ENCODE measurements at regions not wholly inside any gene's neighbourhood (a gene's known extent, or its start where the extent isn't known, plus 50 kb on each side); places are given as distances from the start of the nearest gene placed in this dataset.

- Histone ChIP-seq H3K4me1 (ENCODE audit: insufficient read depth, low read length) (no peaks in the 10 kb centered on the region), H3K27ac (ENCODE audit: low read depth, low read length) (no peak overlapping the region), H3K4me3 (ENCODE audit: low read length) (no peak overlapping the region), H3K27me3 (ENCODE audit: insufficient read depth, low read length) (no peaks in the 10 kb centered on the region), H3K9me3 (ENCODE audit: insufficient read depth, low read depth, low read length) (no peaks in the 10 kb centered on the region), H3K36me3 (ENCODE audit: insufficient read depth, low read length) (no peaks in the 10 kb centered on the region), H3K9ac (ENCODE audit: low read depth, low read length) (no peak overlapping the region)
- WGBS = 100% methylated on average over 1 of the region's 1 CpG
Measured at GRCh38 chr4:161329852-161330251, 833.9 kb downstream of the FSTL5 start.

GRCh38 chr4:161321706-161322105 is 842.1 kb downstream of the FSTL5 start:
- no peaks in the 10 kb centered on the region for H3K4me1 ChIP-seq (ENCODE audit: insufficient read depth, low read length)
- no peaks in the 10 kb centered on the region for H3K27me3 ChIP-seq (ENCODE audit: insufficient read depth, low read length)
- no peaks in the 10 kb centered on the region for H3K9me3 ChIP-seq (ENCODE audit: insufficient read depth, low read depth, low read length)
- H3K4me3 ChIP-seq (ENCODE audit: low read length) = no peak overlapping the region
- H3K9ac ChIP-seq (ENCODE audit: low read depth, low read length) = no peak overlapping the region
- no peaks in the 10 kb centered on the region for H3K36me3 ChIP-seq (ENCODE audit: insufficient read depth, low read length)
- WGBS = 86% methylated on average over 1 of the region's 1 CpG
- H3K27ac ChIP-seq (ENCODE audit: low read depth, low read length) = no peak overlapping the region

- no peaks in the 10 kb centered on the region for H3K36me3 ChIP-seq (ENCODE audit: insufficient read depth, low read length)
- H3K27me3 ChIP-seq (ENCODE audit: insufficient read depth, low read length) = no peaks in the 10 kb centered on the region
- H3K27ac ChIP-seq (ENCODE audit: low read depth, low read length) = no peak overlapping the region
- no peaks in the 10 kb centered on the region for H3K9me3 ChIP-seq (ENCODE audit: insufficient read depth, low read depth, low read length)
- H3K4me3 ChIP-seq (ENCODE audit: low read length) = no peak overlapping the region
- no peaks in the 10 kb centered on the region for H3K4me1 ChIP-seq (ENCODE audit: insufficient read depth, low read length)
- WGBS = 64% methylated on average over 4 of the region's 4 CpGs
- no peak overlapping the region for H3K9ac ChIP-seq (ENCODE audit: low read depth, low read length)
Measured at GRCh38 chr4:161320377-161320776, 843.4 kb downstream of the FSTL5 start.

GRCh38 chr4:161317000-161317399 is 846.8 kb downstream of the FSTL5 start:
- Histone ChIP-seq H3K36me3 (ENCODE audit: insufficient read depth, low read length) (no peaks in the 10 kb centered on the region), H3K27ac (ENCODE audit: low read depth, low read length) (no peak overlapping the region)
- 97% methylated on average over 4 of the region's 4 CpGs for WGBS

GRCh38 chr4:161314371-161314770 is 849.4 kb downstream of the FSTL5 start:
- no peak overlapping the region for H3K4me3 ChIP-seq (ENCODE audit: low read length)
- no peaks in the 10 kb centered on the region for H3K4me1 ChIP-seq (ENCODE audit: insufficient read depth, low read length)
- H3K27me3 ChIP-seq (ENCODE audit: insufficient read depth, low read length) = no peaks in the 10 kb centered on the region
- no peaks in the 10 kb centered on the region for H3K9me3 ChIP-seq (ENCODE audit: insufficient read depth, low read depth, low read length)
- H3K27ac ChIP-seq (ENCODE audit: low read depth, low read length) = no peak overlapping the region
- 97% methylated on average over 3 of the region's 3 CpGs for WGBS
- H3K36me3 ChIP-seq (ENCODE audit: insufficient read depth, low read length) = no peaks in the 10 kb centered on the region
- H3K9ac ChIP-seq (ENCODE audit: low read depth, low read length) = no peak overlapping the region

More at GRCh38 chr4:161317000-161317399, 846.8 kb downstream of the FSTL5 start:
- H3K4me3 ChIP-seq (ENCODE audit: low read length) = no peak overlapping the region
- no peaks in the 10 kb centered on the region for H3K9me3 ChIP-seq (ENCODE audit: insufficient read depth, low read depth, low read length)
- H3K4me1 ChIP-seq (ENCODE audit: insufficient read depth, low read length) = no peaks in the 10 kb centered on the region
- H3K27me3 ChIP-seq (ENCODE audit: insufficient read depth, low read length) = no peaks in the 10 kb centered on the region
- H3K9ac ChIP-seq (ENCODE audit: low read depth, low read length) = no peak overlapping the region

- 92% methylated on average over 1 of the region's 2 CpGs for WGBS
- Histone ChIP-seq H3K9me3 (ENCODE audit: insufficient read depth, low read depth, low read length) (0 out of 2 replicates have a peak, but pooled peaks cover 8% of the 10 kb centered on the region), H3K9ac (ENCODE audit: low read depth, low read length) (no peak overlapping the region), H3K27me3 (ENCODE audit: insufficient read depth, low read length) (no peaks in the 10 kb centered on the region), H3K4me1 (ENCODE audit: insufficient read depth, low read length) (no peaks in the 10 kb centered on the region), H3K27ac (ENCODE audit: low read depth, low read length) (no peak overlapping the region), H3K4me3 (ENCODE audit: low read length) (no peak overlapping the region), H3K36me3 (ENCODE audit: insufficient read depth, low read length) (no peaks in the 10 kb centered on the region)
Measured at GRCh38 chr4:161303551-161303950, 860.2 kb downstream of the FSTL5 start.

GRCh38 chr4:161291222-161291621 is 872.6 kb downstream of the FSTL5 start:
- H3K36me3 ChIP-seq (ENCODE audit: insufficient read depth, low read length) = no peaks in the 10 kb centered on the region
- H3K4me1 ChIP-seq (ENCODE audit: insufficient read depth, low read length) = no peaks in the 10 kb centered on the region
- H3K4me3 ChIP-seq (ENCODE audit: low read length) = no peak overlapping the region
- no peak overlapping the region for H3K9ac ChIP-seq (ENCODE audit: low read depth, low read length)
- no peaks in the 10 kb centered on the region for H3K27me3 ChIP-seq (ENCODE audit: insufficient read depth, low read length)
- H3K9me3 ChIP-seq (ENCODE audit: insufficient read depth, low read depth, low read length) = peaks cover 14% of the 10 kb centered on the region; the same call in 1 of the 2 replicates
- 87% methylated on average over 5 of the region's 5 CpGs for WGBS
- no peak overlapping the region for H3K27ac ChIP-seq (ENCODE audit: low read depth, low read length)

- H3K4me1 ChIP-seq (ENCODE audit: insufficient read depth, low read length) = no peaks in the 10 kb centered on the region
- no peaks in the 10 kb centered on the region for H3K36me3 ChIP-seq (ENCODE audit: insufficient read depth, low read length)
- WGBS = 89% methylated on average over 5 of the region's 6 CpGs
- H3K9ac ChIP-seq (ENCODE audit: low read depth, low read length) = no peak overlapping the region
- peaks cover 10% of the 10 kb centered on the region; the same call in 1 of the 2 replicates for H3K9me3 ChIP-seq (ENCODE audit: insufficient read depth, low read depth, low read length)
- H3K4me3 ChIP-seq (ENCODE audit: low read length) = no peak overlapping the region
- no peaks in the 10 kb centered on the region for H3K27me3 ChIP-seq (ENCODE audit: insufficient read depth, low read length)
- no peak overlapping the region for H3K27ac ChIP-seq (ENCODE audit: low read depth, low read length)
Measured at GRCh38 chr4:161287678-161288352, 876.0 kb downstream of the FSTL5 start.

- Histone ChIP-seq H3K27ac (ENCODE audit: low read depth, low read length) (no peak overlapping the region), H3K4me1 (ENCODE audit: insufficient read depth, low read length) (no peaks in the 10 kb centered on the region), H3K27me3 (ENCODE audit: insufficient read depth, low read length) (no peaks in the 10 kb centered on the region), H3K4me3 (ENCODE audit: low read length) (no peak overlapping the region), H3K36me3 (ENCODE audit: insufficient read depth, low read length) (no peaks in the 10 kb centered on the region), H3K9me3 (ENCODE audit: insufficient read depth, low read depth, low read length) (peaks cover 5% of the 10 kb centered on the region; the same call in 1 of the 2 replicates), H3K9ac (ENCODE audit: low read depth, low read length) (no peak overlapping the region)
Measured at GRCh38 chr4:161285461-161285860, 878.3 kb downstream of the FSTL5 start.

GRCh38 chr4:161280929-161281328 is 882.9 kb downstream of the FSTL5 start:
- no peaks in the 10 kb centered on the region for H3K27me3 ChIP-seq (ENCODE audit: insufficient read depth, low read length)
- 93% methylated on average over 1 of the region's 2 CpGs for WGBS
- H3K9me3 ChIP-seq (ENCODE audit: insufficient read depth, low read depth, low read length) = no peaks in the 10 kb centered on the region
- no peaks in the 10 kb centered on the region for H3K36me3 ChIP-seq (ENCODE audit: insufficient read depth, low read length)
- H3K4me3 ChIP-seq (ENCODE audit: low read length) = no peak overlapping the region
- H3K9ac ChIP-seq (ENCODE audit: low read depth, low read length) = no peak overlapping the region
- H3K27ac ChIP-seq (ENCODE audit: low read depth, low read length) = no peak overlapping the region
- H3K4me1 ChIP-seq (ENCODE audit: insufficient read depth, low read length) = no peaks in the 10 kb centered on the region

GRCh38 chr4:161279095-161279494 is 884.7 kb downstream of the FSTL5 start:
- H3K9ac ChIP-seq (ENCODE audit: low read depth, low read length) = no peak overlapping the region
- WGBS = no CpG with 5 or more reads among the region's 2 CpGs

More at GRCh38 chr4:161279095-161279494, 884.7 kb downstream of the FSTL5 start:
- Histone ChIP-seq H3K4me3 (ENCODE audit: low read length) (no peak overlapping the region), H3K4me1 (ENCODE audit: insufficient read depth, low read length) (no peaks in the 10 kb centered on the region), H3K36me3 (ENCODE audit: insufficient read depth, low read length) (no peaks in the 10 kb centered on the region), H3K27ac (ENCODE audit: low read depth, low read length) (no peak overlapping the region), H3K9me3 (ENCODE audit: insufficient read depth, low read depth, low read length) (no peaks in the 10 kb centered on the region), H3K27me3 (ENCODE audit: insufficient read depth, low read length) (no peaks in the 10 kb centered on the region)
